HCT116 (cell line): ENCODE measurements at regions not wholly inside any gene's neighbourhood (a gene's known extent, or its start where the extent isn't known, plus 50 kb on each side); places are given as distances from the start of the nearest gene placed in this dataset.

Source experiments
- ATAC-seq: fragments of 200-7000 bp; cut with Tn5 transposase; 2 replicates; pipeline ENCODE4 v1.9.1; 2020; ENCODE audit warnings: mild to moderate bottlenecking, moderate library complexity
- BruUV-seq: library from RNA; stranded (reverse); fragments of 400-500 nt; replicated peaks from 2 replicates; lab custom pipeline; 2021; lab: Mats Ljungman, UMichigan
- CTCF ChIA-PET: fragments of 300-600 bp; sonication (Branson Sonifier 250); formaldehyde crosslinking; loops from one replicate; lab custom pipeline; 2021; ENCODE audit warnings: antibody characterized with exemption; lab: Charles Lee
- POLR2A ChIA-PET: fragments of 300-600, 350-600 bp; sonication (Branson Sonifier 250); formaldehyde crosslinking; loops from one replicate; lab custom pipeline; 2021; ENCODE audit warnings: antibody characterized with exemption; lab: Charles Lee
- RAD21 ChIA-PET, 2 experiments: fragments of 300-600 bp; sonication (Branson Sonifier 250); formaldehyde crosslinking; loops; one replicate each; lab custom pipeline; 2023; ENCODE audit warnings: low total read pairs in 2 of 2; ENCODE audit not compliant: uncharacterized antibody in 2 of 2, unreplicated experiment in 2 of 2, low non-redundant PET in 1 of 2; lab: Charles Lee
- DNase-seq: peaks from one replicate; pipeline ENCODE4 v3.0.0-alpha.2; 2010; ENCODE audit warnings: low read depth, low spot score
- H2AFZ ChIP-seq: fragments of 200-600 bp; shearing (Covaris generic), sonication (generic); 2 replicates; pipeline ENCODE4 v1.6.1; 2017; ENCODE audit warnings: low read depth, mixed run types, mixed read lengths, antibody characterized with exemption, low read length; ENCODE audit not compliant: poor library complexity, severe bottlenecking
- H3K27ac ChIP-seq: 2 replicates; pipeline ENCODE4 v1.5.1; 2012; ENCODE audit warnings: low read depth, low read length
- H3K27me3 ChIP-seq: fragments of 200-600 bp; sonication (generic); 2 replicates; pipeline ENCODE4 v1.6.1; 2016; ENCODE audit warnings: mixed run types, low read length, mixed read lengths; ENCODE audit not compliant: insufficient read depth
- H3K36me3 ChIP-seq, 2 experiments: fragments of 200-500 bp in 1 of 2; fragments of 200-600 bp in 1 of 2; sonication (Bioruptor generic) in 1 of 2; sonication (generic) in 1 of 2; 2 replicates each; pipeline versions ENCODE4 v1.5.1 to v1.6.1; 2014 to 2016; ENCODE audit warnings: low read length in 2 of 2, inconsistent platforms in 1 of 2, mixed read lengths in 1 of 2, mixed run types in 1 of 2; ENCODE audit not compliant: insufficient read depth in 2 of 2, control insufficient read depth in 1 of 2
- H3K4me1 ChIP-seq, 2 experiments: fragments of 200-600 bp in 1 of 2; sonication (generic) in 1 of 2; 2 replicates each; pipeline versions ENCODE4 v1.5.1 to v1.6.1; 2012 to 2017; ENCODE audit warnings: low read length in 2 of 2, inconsistent platforms in 1 of 2, mild to moderate bottlenecking in 1 of 2, mixed read lengths in 1 of 2, mixed run types in 1 of 2, moderate library complexity in 1 of 2; ENCODE audit not compliant: insufficient read depth in 2 of 2, control insufficient read depth in 1 of 2
- H3K4me2 ChIP-seq: fragments of 200-600 bp; sonication (generic); 2 replicates; pipeline ENCODE4 v1.6.1; 2017; ENCODE audit warnings: mixed run types, low read length, mixed read lengths
- H3K4me3 ChIP-seq, 2 experiments: fragments of 200-600 bp in 1 of 2; sonication (generic) in 1 of 2; replicated peaks in 1 of 2; 2 replicates each; pipeline ENCODE4 v1.5.1; 2011 to 2016; ENCODE audit warnings: low read length in 2 of 2, control low read depth in 1 of 2, low read depth in 1 of 2, mild to moderate bottlenecking in 1 of 2, mixed read lengths in 1 of 2, mixed run types in 1 of 2
- H3K79me2 ChIP-seq: fragments of 200-600 bp; sonication (generic); 2 replicates; pipeline ENCODE4 v1.6.1; 2017; ENCODE audit warnings: mild to moderate bottlenecking, mixed run types, low read length, moderate library complexity, mixed read lengths; ENCODE audit not compliant: insufficient read depth
- H3K9ac ChIP-seq: fragments of 200-600 bp; sonication (generic); 2 replicates; pipeline ENCODE4 v1.6.1; 2016; ENCODE audit warnings: low read length, mixed read lengths
- H3K9me2 ChIP-seq: fragments of 200-600 bp; sonication (generic), shearing (Covaris generic); 2 replicates; pipeline ENCODE4 v1.6.1; 2017; ENCODE audit warnings: mixed run types, mild to moderate bottlenecking, moderate library complexity; ENCODE audit not compliant: insufficient read depth
- H3K9me3 ChIP-seq, 2 experiments: fragments of 200-500 bp in 1 of 2; fragments of 200-600 bp in 1 of 2; sonication (Bioruptor generic) in 1 of 2; sonication (generic) in 1 of 2; 2 replicates each; pipeline ENCODE4 v1.6.1; 2014 to 2017; ENCODE audit warnings: low read length in 2 of 2, mixed read lengths in 2 of 2, inconsistent platforms in 1 of 2, low read depth in 1 of 2, mild to moderate bottlenecking in 1 of 2, mixed run types in 1 of 2, moderate library complexity in 1 of 2; ENCODE audit not compliant: control insufficient read depth in 1 of 2, insufficient read depth in 1 of 2
- H4K20me1 ChIP-seq: fragments of 200-600 bp; sonication (generic), shearing (Covaris generic); 2 replicates; pipeline ENCODE4 v1.6.1; 2017; ENCODE audit warnings: mixed run types, mild to moderate bottlenecking, moderate library complexity; ENCODE audit not compliant: insufficient read depth
- EGR1 ChIP-seq: IDR thresholded peaks from 2 replicates; pipeline ENCODE4 v1.6.1; 2012; ENCODE audit warnings: low read depth
- ELF1 ChIP-seq: IDR thresholded peaks from 2 replicates; pipeline ENCODE4 v1.6.1; 2012; ENCODE audit warnings: low read depth, borderline replicate concordance
- EZH2phosphoT487 ChIP-seq: fragments of 200-600 bp; IDR thresholded peaks from 2 replicates; pipeline ENCODE4 v1.6.1; 2018; ENCODE audit warnings: antibody characterized with exemption, borderline replicate concordance
- FOSL1 ChIP-seq: IDR thresholded peaks from 2 replicates; pipeline ENCODE4 v1.6.1; 2012; ENCODE audit warnings: low read depth
- POLR2AphosphoS5 ChIP-seq: IDR thresholded peaks from 2 replicates; pipeline ENCODE4 v1.6.1; 2011; ENCODE audit warnings: mild to moderate bottlenecking, low read depth, low read length, moderate library complexity
- RAD21 ChIP-seq: IDR thresholded peaks from 2 replicates; pipeline ENCODE4 v1.6.1; 2012; ENCODE audit warnings: low read depth, mild to moderate bottlenecking
- SIN3A ChIP-seq: IDR thresholded peaks from 2 replicates; pipeline ENCODE4 v1.6.1; 2012; ENCODE audit warnings: low read depth
- ZNF274 ChIP-seq: fragments of 200-500 bp; sonication (Bioruptor generic); IDR thresholded peaks from 2 replicates; pipeline ENCODE4 v1.6.1; 2014; ENCODE audit warnings: mild to moderate bottlenecking, low read depth, low read length, inconsistent platforms
- intact Hi-C: fragments of 100-400 bp; cut with micrococcal nuclease; formaldehyde crosslinking; loops from 2 replicates; pipeline ENCODE4 v1.10.0; 2022
- TF ChIP-seq, protein P1 (sequence below): IDR thresholded peaks from 2 replicates; pipeline ENCODE4 v1.6.1; 2012
- TF ChIP-seq, protein P2 (sequence below): IDR thresholded peaks from 2 replicates; pipeline ENCODE4 v1.6.1; 2012
- TF ChIP-seq, protein P3 (sequence below): IDR thresholded peaks from 2 replicates; pipeline ENCODE4 v1.6.1; 2012; ENCODE audit warnings: low read depth

DNA sequence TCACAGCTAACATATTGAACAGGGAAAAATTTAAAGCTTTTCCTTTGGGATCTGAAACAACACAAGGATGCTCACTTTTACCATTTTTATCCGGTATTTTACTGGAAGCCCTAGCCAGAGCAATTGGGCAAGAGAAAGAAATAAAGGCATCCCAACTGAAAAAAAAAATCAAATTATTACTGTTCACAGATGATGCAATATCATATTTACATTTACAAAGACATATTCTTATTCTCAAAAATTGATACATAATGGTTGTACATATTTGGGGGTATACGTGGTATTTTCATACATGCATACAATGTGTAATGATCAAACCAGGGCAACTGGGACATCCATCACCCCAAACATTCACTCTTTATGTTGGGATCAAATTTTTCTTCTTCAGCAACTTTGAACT, 337.0 kb upstream of the SLC7A11 start:
- no peaks in the 10 kb centered on the region for H4K20me1 ChIP-seq
- ChIA-PET CTCF (interaction anchor here (2.4 kb wide), 1 partner anchor 359 kb away, joined by 15 read pairs; no protein-coding TSS in a partner anchor), POLR2A (no interaction called here), RAD21 (interaction anchor here in 1 of 2 experiments (1.4 kb wide), 1 partner anchor 101 kb away, joined by 5 read pairs; no protein-coding TSS in a partner anchor)
- no peak overlapping the region for H3K27ac ChIP-seq
- no peaks in the 10 kb centered on the region for H3K4me1 ChIP-seq
- TF ChIP-seq POLR2AphosphoS5 (no peak), ZNF274 (no peak), EZH2phosphoT487 (no peak), SIN3A (no peak), ELF1 (no peak), FOSL1 (no peak), RAD21 (no peak), EGR1 (no peak)
- TF ChIP-seq, protein P1, sequence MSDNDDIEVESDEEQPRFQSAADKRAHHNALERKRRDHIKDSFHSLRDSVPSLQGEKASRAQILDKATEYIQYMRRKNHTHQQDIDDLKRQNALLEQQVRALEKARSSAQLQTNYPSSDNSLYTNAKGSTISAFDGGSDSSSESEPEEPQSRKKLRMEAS: no peak
- TF ChIP-seq, protein P2, sequence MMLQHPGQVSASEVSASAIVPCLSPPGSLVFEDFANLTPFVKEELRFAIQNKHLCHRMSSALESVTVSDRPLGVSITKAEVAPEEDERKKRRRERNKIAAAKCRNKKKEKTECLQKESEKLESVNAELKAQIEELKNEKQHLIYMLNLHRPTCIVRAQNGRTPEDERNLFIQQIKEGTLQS: no peak
- TF ChIP-seq, protein P3, sequence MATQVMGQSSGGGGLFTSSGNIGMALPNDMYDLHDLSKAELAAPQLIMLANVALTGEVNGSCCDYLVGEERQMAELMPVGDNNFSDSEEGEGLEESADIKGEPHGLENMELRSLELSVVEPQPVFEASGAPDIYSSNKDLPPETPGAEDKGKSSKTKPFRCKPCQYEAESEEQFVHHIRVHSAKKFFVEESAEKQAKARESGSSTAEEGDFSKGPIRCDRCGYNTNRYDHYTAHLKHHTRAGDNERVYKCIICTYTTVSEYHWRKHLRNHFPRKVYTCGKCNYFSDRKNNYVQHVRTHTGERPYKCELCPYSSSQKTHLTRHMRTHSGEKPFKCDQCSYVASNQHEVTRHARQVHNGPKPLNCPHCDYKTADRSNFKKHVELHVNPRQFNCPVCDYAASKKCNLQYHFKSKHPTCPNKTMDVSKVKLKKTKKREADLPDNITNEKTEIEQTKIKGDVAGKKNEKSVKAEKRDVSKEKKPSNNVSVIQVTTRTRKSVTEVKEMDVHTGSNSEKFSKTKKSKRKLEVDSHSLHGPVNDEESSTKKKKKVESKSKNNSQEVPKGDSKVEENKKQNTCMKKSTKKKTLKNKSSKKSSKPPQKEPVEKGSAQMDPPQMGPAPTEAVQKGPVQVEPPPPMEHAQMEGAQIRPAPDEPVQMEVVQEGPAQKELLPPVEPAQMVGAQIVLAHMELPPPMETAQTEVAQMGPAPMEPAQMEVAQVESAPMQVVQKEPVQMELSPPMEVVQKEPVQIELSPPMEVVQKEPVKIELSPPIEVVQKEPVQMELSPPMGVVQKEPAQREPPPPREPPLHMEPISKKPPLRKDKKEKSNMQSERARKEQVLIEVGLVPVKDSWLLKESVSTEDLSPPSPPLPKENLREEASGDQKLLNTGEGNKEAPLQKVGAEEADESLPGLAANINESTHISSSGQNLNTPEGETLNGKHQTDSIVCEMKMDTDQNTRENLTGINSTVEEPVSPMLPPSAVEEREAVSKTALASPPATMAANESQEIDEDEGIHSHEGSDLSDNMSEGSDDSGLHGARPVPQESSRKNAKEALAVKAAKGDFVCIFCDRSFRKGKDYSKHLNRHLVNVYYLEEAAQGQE: no peak
- H3K27me3 ChIP-seq: no peaks in the 10 kb centered on the region
- H3K9ac ChIP-seq: no peak overlapping the region
- ATAC-seq (no peak), DNase-seq (no peak)
- no peak overlapping the region for H2AFZ ChIP-seq
- BruUV-seq: no TSS peak
- H3K9me2 ChIP-seq: no peaks in the 10 kb centered on the region
- no peaks in the 10 kb centered on the region for H3K36me3 ChIP-seq
- H3K9me3 ChIP-seq: no peaks in the 10 kb centered on the region
- no peak overlapping the region for H3K4me3 ChIP-seq
- H3K4me2 ChIP-seq: no peak overlapping the region
- intact Hi-C loops: loop anchor here (5.0 to 10.0 kb wide), 5 partner anchors 103 to 484 kb away; no protein-coding TSS in a partner anchor
- no peaks in the 10 kb centered on the region for H3K79me2 ChIP-seq
